ENCODE measurements at regions not wholly inside any gene's neighbourhood (a gene's known extent, or its start where the extent isn't known, plus 50 kb on each side); places are given as distances from the start of the nearest gene placed in this dataset.

DNA sequence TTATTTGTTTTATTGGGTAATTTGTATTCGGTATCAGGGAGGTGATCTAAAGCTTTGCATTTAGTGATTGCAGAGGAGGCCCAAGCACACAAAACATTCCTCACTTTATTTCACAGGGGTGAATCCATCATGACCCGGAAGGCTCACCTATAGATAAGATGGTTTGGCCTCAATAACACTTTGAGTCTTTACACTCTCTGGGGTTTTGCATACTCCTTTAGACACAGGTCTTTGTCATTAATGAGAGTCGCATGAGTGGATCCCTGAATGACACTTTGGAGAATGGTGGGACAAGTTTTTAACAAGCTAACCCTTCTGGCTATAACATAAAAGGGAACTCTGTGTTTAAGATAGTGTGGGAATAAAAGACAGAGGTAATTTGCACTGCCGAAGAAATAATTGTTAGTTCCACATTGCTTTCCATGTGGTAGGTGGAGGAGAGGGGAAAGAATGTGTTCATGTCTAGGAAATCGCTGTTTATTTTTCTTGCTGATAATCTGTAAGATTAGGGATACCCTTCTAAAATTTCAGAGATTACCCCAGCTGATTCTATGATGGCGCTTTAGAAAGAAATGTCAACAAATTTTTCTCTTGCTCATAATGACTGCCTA, 455.8 kb downstream of the TFEC start:
- H3K36me3 ChIP-seq (ENCODE audit: insufficient read depth, low read length, poor library complexity, severe bottlenecking), result no peaks in the 10 kb centered on the region
- intact Hi-C loops (cut with micrococcal nuclease; ENCODE audit: unreplicated experiment), result no loop called here
- H3K4me1 ChIP-seq (ENCODE audit: insufficient read depth, low read length, poor library complexity, severe bottlenecking), result no peaks in the 10 kb centered on the region
- H3K27me3 ChIP-seq (replicated peaks; ENCODE audit: insufficient read depth, low read depth, low read length, poor library complexity), result peaks cover 17% of the 10 kb centered on the region
- no peaks in the 10 kb centered on the region for H3K9me3 ChIP-seq (ENCODE audit: low read depth, low read length, poor library complexity, severe bottlenecking)
- ChIA-PET CTCF (no interaction called here), POLR2A (ENCODE audit: low non-redundant PET) (no interaction called here)
- DNase-seq (ENCODE audit: low spot score), result no peak
- TF ChIP-seq, protein P1, sequence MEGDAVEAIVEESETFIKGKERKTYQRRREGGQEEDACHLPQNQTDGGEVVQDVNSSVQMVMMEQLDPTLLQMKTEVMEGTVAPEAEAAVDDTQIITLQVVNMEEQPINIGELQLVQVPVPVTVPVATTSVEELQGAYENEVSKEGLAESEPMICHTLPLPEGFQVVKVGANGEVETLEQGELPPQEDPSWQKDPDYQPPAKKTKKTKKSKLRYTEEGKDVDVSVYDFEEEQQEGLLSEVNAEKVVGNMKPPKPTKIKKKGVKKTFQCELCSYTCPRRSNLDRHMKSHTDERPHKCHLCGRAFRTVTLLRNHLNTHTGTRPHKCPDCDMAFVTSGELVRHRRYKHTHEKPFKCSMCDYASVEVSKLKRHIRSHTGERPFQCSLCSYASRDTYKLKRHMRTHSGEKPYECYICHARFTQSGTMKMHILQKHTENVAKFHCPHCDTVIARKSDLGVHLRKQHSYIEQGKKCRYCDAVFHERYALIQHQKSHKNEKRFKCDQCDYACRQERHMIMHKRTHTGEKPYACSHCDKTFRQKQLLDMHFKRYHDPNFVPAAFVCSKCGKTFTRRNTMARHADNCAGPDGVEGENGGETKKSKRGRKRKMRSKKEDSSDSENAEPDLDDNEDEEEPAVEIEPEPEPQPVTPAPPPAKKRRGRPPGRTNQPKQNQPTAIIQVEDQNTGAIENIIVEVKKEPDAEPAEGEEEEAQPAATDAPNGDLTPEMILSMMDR (conservative IDR thresholded peaks at IDR 0.05; ENCODE audit: low read depth, low read length), result no peak
- no peak overlapping the region for H3K4me3 ChIP-seq (ENCODE audit: low read depth, low read length, poor library complexity, severe bottlenecking)
- no peak overlapping the region for H3K27ac ChIP-seq (ENCODE audit: low read depth, low read length, poor library complexity, severe bottlenecking)
- no TSS peak for BruUV-seq (replicated peaks)

DNA sequence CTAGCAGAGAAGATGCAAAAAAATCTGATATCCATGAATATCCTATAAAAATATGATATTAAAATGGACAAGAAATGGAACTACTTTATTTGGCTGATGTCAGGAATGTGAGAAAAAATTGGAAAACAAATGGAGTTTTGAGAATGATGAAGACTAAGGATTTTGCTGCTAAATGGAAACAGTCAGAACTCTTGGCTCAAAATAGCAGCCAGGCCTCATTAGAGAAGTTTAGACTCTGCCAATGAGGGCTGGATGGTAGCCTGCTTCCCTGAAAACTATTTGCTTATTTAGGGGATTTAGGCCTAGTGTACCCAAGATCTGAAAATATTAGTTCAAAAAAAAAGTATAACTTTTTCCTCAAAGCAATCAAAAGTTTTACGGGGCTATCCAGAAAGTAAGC, 458.5 kb downstream of the TFEC start:
- no TSS peak for BruUV-seq (replicated peaks)
- ChIA-PET POLR2A (ENCODE audit: low non-redundant PET) (no interaction called here), CTCF (no interaction called here)
- intact Hi-C loops (cut with micrococcal nuclease; ENCODE audit: unreplicated experiment), result no loop called here
- H3K4me1 ChIP-seq (ENCODE audit: insufficient read depth, low read length, poor library complexity, severe bottlenecking), result no peaks in the 10 kb centered on the region
- no peak overlapping the region for H3K4me3 ChIP-seq (ENCODE audit: low read depth, low read length, poor library complexity, severe bottlenecking)
- no peaks in the 10 kb centered on the region for H3K36me3 ChIP-seq (ENCODE audit: insufficient read depth, low read length, poor library complexity, severe bottlenecking)
- DNase-seq (ENCODE audit: low spot score), result no peak
- H3K9me3 ChIP-seq (ENCODE audit: low read depth, low read length, poor library complexity, severe bottlenecking), result no peaks in the 10 kb centered on the region
- TF ChIP-seq, protein P1 (conservative IDR thresholded peaks at IDR 0.05; ENCODE audit: low read depth, low read length), result no peak
- no peak for TF ChIP-seq EZH2 (IDR thresholded peaks at IDR 0.05; ENCODE audit: borderline replicate concordance, low read depth, low read length, poor library complexity, severe bottlenecking)
- peaks cover 17% of the 10 kb centered on the region for H3K27me3 ChIP-seq (replicated peaks; ENCODE audit: insufficient read depth, low read depth, low read length, poor library complexity)
- H3K27ac ChIP-seq (ENCODE audit: low read depth, low read length, poor library complexity, severe bottlenecking), result no peak overlapping the region

DNA sequence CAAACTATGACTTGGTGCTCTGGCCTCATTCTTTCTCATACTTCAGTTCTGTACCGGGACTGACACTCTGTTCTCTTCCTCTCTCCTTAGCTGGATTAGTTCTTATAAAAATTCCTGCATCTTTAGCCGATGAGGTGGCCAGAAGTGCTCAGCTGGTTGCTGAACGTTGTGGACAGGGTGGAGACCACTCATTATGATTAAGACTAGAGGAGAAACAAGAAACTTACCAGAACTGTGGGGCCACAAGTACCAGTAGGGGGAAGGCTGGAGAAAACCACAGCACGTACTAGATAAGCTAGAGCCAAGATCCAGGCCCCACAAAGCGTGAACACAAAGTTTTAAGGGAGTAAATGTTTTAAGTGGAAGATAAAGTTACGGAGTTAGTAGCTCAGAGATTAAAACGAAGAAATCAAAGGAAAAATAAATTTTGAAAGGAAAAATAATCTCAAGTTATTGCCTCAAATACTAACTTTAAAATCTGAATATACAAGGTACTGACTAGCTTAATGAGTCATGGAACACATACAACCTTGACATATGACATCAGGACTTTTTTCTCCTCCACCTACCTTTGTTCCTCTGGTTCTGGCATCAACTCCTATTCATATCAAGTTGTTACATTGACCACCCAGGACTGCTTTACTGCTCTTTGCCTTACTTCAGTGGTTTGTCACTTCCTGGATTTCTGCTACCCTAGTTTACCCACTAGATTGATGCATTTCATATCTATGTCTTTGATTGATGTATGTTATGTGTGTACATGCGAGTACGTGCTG, 469.0 kb downstream of the TFEC start:
- Histone ChIP-seq H3K4me3 (ENCODE audit: low read depth, low read length, poor library complexity, severe bottlenecking) (no peak overlapping the region), H3K4me1 (ENCODE audit: insufficient read depth, low read length, poor library complexity, severe bottlenecking) (no peaks in the 10 kb centered on the region), H3K27ac (ENCODE audit: low read depth, low read length, poor library complexity, severe bottlenecking) (no peak overlapping the region), H3K9me3 (ENCODE audit: low read depth, low read length, poor library complexity, severe bottlenecking) (no peaks in the 10 kb centered on the region), H3K36me3 (ENCODE audit: insufficient read depth, low read length, poor library complexity, severe bottlenecking) (no peaks in the 10 kb centered on the region), H3K27me3 (replicated peaks; ENCODE audit: insufficient read depth, low read depth, low read length, poor library complexity) (peaks cover 4% of the 10 kb centered on the region)
- DNase-seq (ENCODE audit: low spot score), result no peak
- intact Hi-C loops (cut with micrococcal nuclease; ENCODE audit: unreplicated experiment), result no loop called here
- ChIA-PET CTCF (no interaction called here), POLR2A (ENCODE audit: low non-redundant PET) (no interaction called here)
- BruUV-seq (replicated peaks), result no TSS peak
- no peak for TF ChIP-seq EZH2 (IDR thresholded peaks at IDR 0.05; ENCODE audit: borderline replicate concordance, low read depth, low read length, poor library complexity, severe bottlenecking)
- TF ChIP-seq, protein P1 (conservative IDR thresholded peaks at IDR 0.05; ENCODE audit: low read depth, low read length), result no peak

All from A673 (cell line).